HCT116 (cell line): ENCODE measurements at regions not wholly inside any gene's neighbourhood (a gene's known extent, or its start where the extent isn't known, plus 50 kb on each side); places are given as distances from the start of the nearest gene placed in this dataset.

Experiments
- ATAC-seq: fragments of 200-7000 bp; cut with Tn5 transposase; 2 replicates; pipeline ENCODE4 v1.9.1; 2020; ENCODE audit warnings: mild to moderate bottlenecking, moderate library complexity
- BruUV-seq: library from RNA; stranded (reverse); fragments of 400-500 nt; replicated peaks from 2 replicates; lab custom pipeline; 2021; lab: Mats Ljungman, UMichigan
- CTCF ChIA-PET: fragments of 300-600 bp; sonication (Branson Sonifier 250); formaldehyde crosslinking; loops from one replicate; lab custom pipeline; 2021; ENCODE audit warnings: antibody characterized with exemption; lab: Charles Lee
- POLR2A ChIA-PET: fragments of 300-600, 350-600 bp; sonication (Branson Sonifier 250); formaldehyde crosslinking; loops from one replicate; lab custom pipeline; 2021; ENCODE audit warnings: antibody characterized with exemption; lab: Charles Lee
- RAD21 ChIA-PET, 2 experiments: fragments of 300-600 bp; sonication (Branson Sonifier 250); formaldehyde crosslinking; loops; one replicate each; lab custom pipeline; 2023; ENCODE audit warnings: low total read pairs in 2 of 2; ENCODE audit not compliant: uncharacterized antibody in 2 of 2, unreplicated experiment in 2 of 2, low non-redundant PET in 1 of 2; lab: Charles Lee
- DNase-seq: peaks from one replicate; pipeline ENCODE4 v3.0.0-alpha.2; 2010; ENCODE audit warnings: low read depth, low spot score
- H2AFZ ChIP-seq: fragments of 200-600 bp; shearing (Covaris generic), sonication (generic); 2 replicates; pipeline ENCODE4 v1.6.1; 2017; ENCODE audit warnings: low read depth, mixed run types, mixed read lengths, antibody characterized with exemption, low read length; ENCODE audit not compliant: poor library complexity, severe bottlenecking
- H3K27ac ChIP-seq: 2 replicates; pipeline ENCODE4 v1.5.1; 2012; ENCODE audit warnings: low read depth, low read length
- H3K27me3 ChIP-seq: fragments of 200-600 bp; sonication (generic); 2 replicates; pipeline ENCODE4 v1.6.1; 2016; ENCODE audit warnings: mixed run types, low read length, mixed read lengths; ENCODE audit not compliant: insufficient read depth
- H3K36me3 ChIP-seq, 2 experiments: fragments of 200-500 bp in 1 of 2; fragments of 200-600 bp in 1 of 2; sonication (Bioruptor generic) in 1 of 2; sonication (generic) in 1 of 2; 2 replicates each; pipeline versions ENCODE4 v1.5.1 to v1.6.1; 2014 to 2016; ENCODE audit warnings: low read length in 2 of 2, inconsistent platforms in 1 of 2, mixed read lengths in 1 of 2, mixed run types in 1 of 2; ENCODE audit not compliant: insufficient read depth in 2 of 2, control insufficient read depth in 1 of 2
- H3K4me1 ChIP-seq, 2 experiments: fragments of 200-600 bp in 1 of 2; sonication (generic) in 1 of 2; 2 replicates each; pipeline versions ENCODE4 v1.5.1 to v1.6.1; 2012 to 2017; ENCODE audit warnings: low read length in 2 of 2, inconsistent platforms in 1 of 2, mild to moderate bottlenecking in 1 of 2, mixed read lengths in 1 of 2, mixed run types in 1 of 2, moderate library complexity in 1 of 2; ENCODE audit not compliant: insufficient read depth in 2 of 2, control insufficient read depth in 1 of 2
- H3K4me2 ChIP-seq: fragments of 200-600 bp; sonication (generic); 2 replicates; pipeline ENCODE4 v1.6.1; 2017; ENCODE audit warnings: mixed run types, low read length, mixed read lengths
- H3K4me3 ChIP-seq, 2 experiments: fragments of 200-600 bp in 1 of 2; sonication (generic) in 1 of 2; replicated peaks in 1 of 2; 2 replicates each; pipeline ENCODE4 v1.5.1; 2011 to 2016; ENCODE audit warnings: low read length in 2 of 2, control low read depth in 1 of 2, low read depth in 1 of 2, mild to moderate bottlenecking in 1 of 2, mixed read lengths in 1 of 2, mixed run types in 1 of 2
- H3K79me2 ChIP-seq: fragments of 200-600 bp; sonication (generic); 2 replicates; pipeline ENCODE4 v1.6.1; 2017; ENCODE audit warnings: mild to moderate bottlenecking, mixed run types, low read length, moderate library complexity, mixed read lengths; ENCODE audit not compliant: insufficient read depth
- H3K9ac ChIP-seq: fragments of 200-600 bp; sonication (generic); 2 replicates; pipeline ENCODE4 v1.6.1; 2016; ENCODE audit warnings: low read length, mixed read lengths
- H3K9me2 ChIP-seq: fragments of 200-600 bp; sonication (generic), shearing (Covaris generic); 2 replicates; pipeline ENCODE4 v1.6.1; 2017; ENCODE audit warnings: mixed run types, mild to moderate bottlenecking, moderate library complexity; ENCODE audit not compliant: insufficient read depth
- H3K9me3 ChIP-seq, 2 experiments: fragments of 200-500 bp in 1 of 2; fragments of 200-600 bp in 1 of 2; sonication (Bioruptor generic) in 1 of 2; sonication (generic) in 1 of 2; 2 replicates each; pipeline ENCODE4 v1.6.1; 2014 to 2017; ENCODE audit warnings: low read length in 2 of 2, mixed read lengths in 2 of 2, inconsistent platforms in 1 of 2, low read depth in 1 of 2, mild to moderate bottlenecking in 1 of 2, mixed run types in 1 of 2, moderate library complexity in 1 of 2; ENCODE audit not compliant: control insufficient read depth in 1 of 2, insufficient read depth in 1 of 2
- H4K20me1 ChIP-seq: fragments of 200-600 bp; sonication (generic), shearing (Covaris generic); 2 replicates; pipeline ENCODE4 v1.6.1; 2017; ENCODE audit warnings: mixed run types, mild to moderate bottlenecking, moderate library complexity; ENCODE audit not compliant: insufficient read depth
- CTCF ChIP-seq, 3 experiments: fragments of 200-600 bp in 1 of 3; sonication (generic) in 1 of 3; IDR thresholded peaks in 2 of 3; conservative IDR thresholded peaks in 1 of 3; 2 replicates each; pipeline ENCODE4 v1.5.1; 2012 to 2017; ENCODE audit warnings: low read depth in 2 of 3, low read length in 2 of 3, antibody characterized with exemption in 1 of 3, borderline replicate concordance in 1 of 3, control low read depth in 1 of 3, mild to moderate bottlenecking in 1 of 3, mixed read lengths in 1 of 3, mixed run types in 1 of 3, moderate library complexity in 1 of 3; ENCODE audit not compliant: insufficient read depth in 1 of 3
- EZH2 ChIP-seq: fragments of 200-600 bp; sonication (generic); IDR thresholded peaks from 2 replicates; pipeline ENCODE4 v1.6.1; 2017; ENCODE audit warnings: antibody characterized with exemption, mixed run types
- EZH2phosphoT487 ChIP-seq: fragments of 200-600 bp; IDR thresholded peaks from 2 replicates; pipeline ENCODE4 v1.6.1; 2018; ENCODE audit warnings: antibody characterized with exemption, borderline replicate concordance
- MAX ChIP-seq: IDR thresholded peaks from 2 replicates; pipeline ENCODE4 v1.6.1; 2012
- POLR2AphosphoS5 ChIP-seq: IDR thresholded peaks from 2 replicates; pipeline ENCODE4 v1.6.1; 2011; ENCODE audit warnings: mild to moderate bottlenecking, low read depth, low read length, moderate library complexity
- SIN3A ChIP-seq: IDR thresholded peaks from 2 replicates; pipeline ENCODE4 v1.6.1; 2012; ENCODE audit warnings: low read depth
- SP1 ChIP-seq: IDR thresholded peaks from 2 replicates; pipeline ENCODE4 v1.6.1; 2012; ENCODE audit warnings: low read depth
- TCF7L2 ChIP-seq: IDR thresholded peaks from 2 replicates; pipeline ENCODE4 v1.7.0; 2011; ENCODE audit warnings: borderline replicate concordance, inconsistent platforms; ENCODE audit not compliant: insufficient read depth, insufficient read length; ENCODE audit errors: extremely low read depth
- ZNF274 ChIP-seq: fragments of 200-500 bp; sonication (Bioruptor generic); IDR thresholded peaks from 2 replicates; pipeline ENCODE4 v1.6.1; 2014; ENCODE audit warnings: mild to moderate bottlenecking, low read depth, low read length, inconsistent platforms
- intact Hi-C: fragments of 100-400 bp; cut with micrococcal nuclease; formaldehyde crosslinking; loops from 2 replicates; pipeline ENCODE4 v1.10.0; 2022
- TF ChIP-seq, protein P1 (sequence below): IDR thresholded peaks from 2 replicates; pipeline ENCODE4 v1.6.1; 2011; ENCODE audit warnings: mild to moderate bottlenecking, low read length, moderate library complexity; ENCODE audit not compliant: insufficient replicate concordance; ENCODE audit errors: extremely low read depth
- TF ChIP-seq, protein P2 (sequence below): IDR thresholded peaks from 2 replicates; pipeline ENCODE4 v1.6.1; 2012

DNA sequence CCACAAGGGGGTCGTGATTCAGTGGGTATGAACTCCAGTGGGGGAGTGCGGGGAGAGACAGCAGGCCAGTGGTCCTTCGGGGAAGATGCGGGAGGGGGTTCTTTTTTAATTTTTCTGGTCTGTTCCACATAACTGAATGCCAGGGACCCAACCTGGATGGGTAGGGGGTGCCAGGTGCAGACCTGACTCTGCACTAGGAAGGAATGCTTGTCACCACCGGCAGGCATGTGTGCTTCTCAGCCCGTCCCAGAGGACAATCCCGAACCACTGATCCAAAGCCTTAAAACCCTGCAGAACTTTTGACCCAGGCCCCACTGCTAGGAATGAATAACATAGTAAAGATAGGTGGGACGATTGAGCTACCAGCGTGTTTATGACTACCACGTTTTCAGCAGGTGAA lies 72.0 kb downstream of the DIO3 start (continued):
- TF ChIP-seq CTCF (IDR thresholded peaks at IDR 0.05 in 2 of 3, conservative IDR thresholded peaks at IDR 0.05 in 1 of 3; ENCODE audit: borderline replicate concordance in 1 of 3, insufficient read depth in 1 of 3, low read depth in 2 of 3, low read length in 2 of 3), result no peak
- TF ChIP-seq EZH2phosphoT487, result no peak
- TF ChIP-seq SP1, result no peak
- TF ChIP-seq, all 23 proteins: peak for 0

DNA sequence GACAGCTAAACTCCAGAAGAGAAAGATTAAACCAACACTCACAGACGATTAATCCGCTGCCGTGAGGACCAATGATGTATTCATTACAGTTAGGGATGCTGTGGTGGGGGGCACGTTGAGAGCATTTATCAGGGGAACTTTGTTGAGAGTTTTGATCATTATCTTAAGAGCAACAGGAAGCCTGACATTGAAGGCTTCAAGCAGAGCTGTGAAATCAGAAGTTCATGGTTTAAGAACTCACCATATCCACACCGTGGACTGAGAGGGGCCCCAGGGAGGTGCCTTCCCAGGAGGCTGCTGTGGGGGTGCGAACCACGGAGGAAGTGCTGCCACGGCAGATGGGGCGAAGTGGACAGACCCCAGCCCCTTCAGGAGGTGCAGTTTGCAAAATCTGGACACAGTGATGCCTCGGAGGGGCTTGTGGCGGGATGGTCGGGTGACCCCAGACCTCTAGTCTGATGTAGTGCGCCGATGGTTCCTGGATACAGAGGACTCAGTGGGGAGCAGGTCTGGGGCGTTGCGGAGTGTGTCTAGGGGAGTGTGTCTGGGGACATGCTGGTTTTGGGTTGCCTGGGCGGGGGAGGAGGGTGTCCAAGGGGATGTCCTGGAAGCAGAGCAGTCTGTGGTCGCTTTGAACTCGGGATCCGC lies 73.0 kb downstream of the DIO3 start:
- ChIA-PET RAD21 (no interaction called here), CTCF (no interaction called here)
- TF ChIP-seq MAX (no peak), EZH2 (no peak), POLR2AphosphoS5 (no peak), TCF7L2 (no peak), SIN3A (no peak), ZNF274 (no peak)
- TF ChIP-seq, protein P1, sequence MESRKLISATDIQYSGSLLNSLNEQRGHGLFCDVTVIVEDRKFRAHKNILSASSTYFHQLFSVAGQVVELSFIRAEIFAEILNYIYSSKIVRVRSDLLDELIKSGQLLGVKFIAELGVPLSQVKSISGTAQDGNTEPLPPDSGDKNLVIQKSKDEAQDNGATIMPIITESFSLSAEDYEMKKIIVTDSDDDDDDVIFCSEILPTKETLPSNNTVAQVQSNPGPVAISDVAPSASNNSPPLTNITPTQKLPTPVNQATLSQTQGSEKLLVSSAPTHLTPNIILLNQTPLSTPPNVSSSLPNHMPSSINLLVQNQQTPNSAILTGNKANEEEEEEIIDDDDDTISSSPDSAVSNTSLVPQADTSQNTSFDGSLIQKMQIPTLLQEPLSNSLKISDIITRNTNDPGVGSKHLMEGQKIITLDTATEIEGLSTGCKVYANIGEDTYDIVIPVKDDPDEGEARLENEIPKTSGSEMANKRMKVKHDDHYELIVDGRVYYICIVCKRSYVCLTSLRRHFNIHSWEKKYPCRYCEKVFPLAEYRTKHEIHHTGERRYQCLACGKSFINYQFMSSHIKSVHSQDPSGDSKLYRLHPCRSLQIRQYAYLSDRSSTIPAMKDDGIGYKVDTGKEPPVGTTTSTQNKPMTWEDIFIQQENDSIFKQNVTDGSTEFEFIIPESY, result no peak
- TF ChIP-seq, protein P2, sequence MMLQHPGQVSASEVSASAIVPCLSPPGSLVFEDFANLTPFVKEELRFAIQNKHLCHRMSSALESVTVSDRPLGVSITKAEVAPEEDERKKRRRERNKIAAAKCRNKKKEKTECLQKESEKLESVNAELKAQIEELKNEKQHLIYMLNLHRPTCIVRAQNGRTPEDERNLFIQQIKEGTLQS, result no peak

More for the DNA sequence above, 73.0 kb downstream of the DIO3 start:
- no peak for ATAC-seq
- Histone ChIP-seq H3K4me2 (no peak overlapping the region), H3K9me2 (no peaks in the 10 kb centered on the region), H3K27me3 (no peaks in the 10 kb centered on the region), H2AFZ (no peak overlapping the region), H3K27ac (no peak overlapping the region), H3K4me3 (no peak overlapping the region), H4K20me1 (no peaks in the 10 kb centered on the region), H3K9me3 (no peaks in the 10 kb centered on the region), H3K9ac (no peak overlapping the region), H3K79me2 (no peaks in the 10 kb centered on the region), H3K4me1 (no peaks in the 10 kb centered on the region), H3K36me3 (no peaks in the 10 kb centered on the region)
- no TSS peak for BruUV-seq
- intact Hi-C loops, result no loop called here
- POLR2A ChIA-PET, result no interaction called here
- no peak for DNase-seq
